ENCODE measurements at regions not wholly inside any gene's neighbourhood (a gene's known extent, or its start where the extent isn't known, plus 50 kb on each side); places are given as distances from the start of the nearest gene placed in this dataset.

DNA sequence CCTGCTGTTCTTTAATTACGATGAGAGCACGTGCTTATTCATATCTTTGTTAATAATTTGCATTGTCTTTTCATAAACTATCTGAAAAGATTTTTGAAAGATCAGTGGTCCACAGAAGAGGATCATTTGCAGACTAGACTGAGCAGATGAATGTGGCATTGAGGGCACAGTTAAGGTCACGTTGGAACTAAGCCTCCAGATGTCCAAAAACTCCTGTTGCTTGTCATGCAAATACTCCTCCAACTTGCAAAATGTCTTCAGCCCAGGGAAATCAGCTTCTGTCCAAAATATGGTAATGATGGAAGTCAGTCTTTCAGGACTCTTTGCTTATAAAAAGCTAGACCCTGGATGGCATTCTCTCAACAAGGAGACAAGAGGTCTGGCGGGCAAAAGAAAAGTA, 201.6 kb upstream of the TMEM260 start:
- TF ChIP-seq, protein P1, sequence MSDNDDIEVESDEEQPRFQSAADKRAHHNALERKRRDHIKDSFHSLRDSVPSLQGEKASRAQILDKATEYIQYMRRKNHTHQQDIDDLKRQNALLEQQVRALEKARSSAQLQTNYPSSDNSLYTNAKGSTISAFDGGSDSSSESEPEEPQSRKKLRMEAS (CRISPR knock-in tag; IDR thresholded peaks at IDR 0.05) = no peak
- TF ChIP-seq CREB1 (CRISPR knock-in tag; IDR thresholded peaks at IDR 0.05) = no peak
- TF ChIP-seq JUN (CRISPR knock-in tag; IDR thresholded peaks at IDR 0.05) = no peak
- TF ChIP-seq, protein P2, sequence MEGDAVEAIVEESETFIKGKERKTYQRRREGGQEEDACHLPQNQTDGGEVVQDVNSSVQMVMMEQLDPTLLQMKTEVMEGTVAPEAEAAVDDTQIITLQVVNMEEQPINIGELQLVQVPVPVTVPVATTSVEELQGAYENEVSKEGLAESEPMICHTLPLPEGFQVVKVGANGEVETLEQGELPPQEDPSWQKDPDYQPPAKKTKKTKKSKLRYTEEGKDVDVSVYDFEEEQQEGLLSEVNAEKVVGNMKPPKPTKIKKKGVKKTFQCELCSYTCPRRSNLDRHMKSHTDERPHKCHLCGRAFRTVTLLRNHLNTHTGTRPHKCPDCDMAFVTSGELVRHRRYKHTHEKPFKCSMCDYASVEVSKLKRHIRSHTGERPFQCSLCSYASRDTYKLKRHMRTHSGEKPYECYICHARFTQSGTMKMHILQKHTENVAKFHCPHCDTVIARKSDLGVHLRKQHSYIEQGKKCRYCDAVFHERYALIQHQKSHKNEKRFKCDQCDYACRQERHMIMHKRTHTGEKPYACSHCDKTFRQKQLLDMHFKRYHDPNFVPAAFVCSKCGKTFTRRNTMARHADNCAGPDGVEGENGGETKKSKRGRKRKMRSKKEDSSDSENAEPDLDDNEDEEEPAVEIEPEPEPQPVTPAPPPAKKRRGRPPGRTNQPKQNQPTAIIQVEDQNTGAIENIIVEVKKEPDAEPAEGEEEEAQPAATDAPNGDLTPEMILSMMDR (IDR thresholded peaks at IDR 0.05) = no peak
- no peak for TF ChIP-seq NFE2L1 (CRISPR knock-in tag; IDR thresholded peaks at IDR 0.05)
- TF ChIP-seq, protein P3, sequence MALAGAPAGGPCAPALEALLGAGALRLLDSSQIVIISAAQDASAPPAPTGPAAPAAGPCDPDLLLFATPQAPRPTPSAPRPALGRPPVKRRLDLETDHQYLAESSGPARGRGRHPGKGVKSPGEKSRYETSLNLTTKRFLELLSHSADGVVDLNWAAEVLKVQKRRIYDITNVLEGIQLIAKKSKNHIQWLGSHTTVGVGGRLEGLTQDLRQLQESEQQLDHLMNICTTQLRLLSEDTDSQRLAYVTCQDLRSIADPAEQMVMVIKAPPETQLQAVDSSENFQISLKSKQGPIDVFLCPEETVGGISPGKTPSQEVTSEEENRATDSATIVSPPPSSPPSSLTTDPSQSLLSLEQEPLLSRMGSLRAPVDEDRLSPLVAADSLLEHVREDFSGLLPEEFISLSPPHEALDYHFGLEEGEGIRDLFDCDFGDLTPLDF (CRISPR knock-in tag; IDR thresholded peaks at IDR 0.05) = no peak
- TF ChIP-seq TEAD4 (CRISPR knock-in tag; IDR thresholded peaks at IDR 0.05) = no peak
- TF ChIP-seq, protein P4, sequence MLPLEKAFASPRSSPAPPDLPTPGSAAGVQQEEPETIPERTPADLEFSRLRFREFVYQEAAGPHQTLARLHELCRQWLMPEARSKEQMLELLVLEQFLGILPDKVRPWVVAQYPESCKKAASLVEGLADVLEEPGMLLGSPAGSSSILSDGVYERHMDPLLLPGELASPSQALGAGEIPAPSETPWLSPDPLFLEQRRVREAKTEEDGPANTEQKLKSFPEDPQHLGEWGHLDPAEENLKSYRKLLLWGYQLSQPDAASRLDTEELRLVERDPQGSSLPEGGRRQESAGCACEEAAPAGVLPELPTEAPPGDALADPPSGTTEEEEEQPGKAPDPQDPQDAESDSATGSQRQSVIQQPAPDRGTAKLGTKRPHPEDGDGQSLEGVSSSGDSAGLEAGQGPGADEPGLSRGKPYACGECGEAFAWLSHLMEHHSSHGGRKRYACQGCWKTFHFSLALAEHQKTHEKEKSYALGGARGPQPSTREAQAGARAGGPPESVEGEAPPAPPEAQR (CRISPR knock-in tag; IDR thresholded peaks at IDR 0.05) = no peak
- no peak for TF ChIP-seq FOXP1 (CRISPR knock-in tag; IDR thresholded peaks at IDR 0.05; ENCODE audit: borderline replicate concordance)
- no peak for TF ChIP-seq CBFB (CRISPR knock-in tag; IDR thresholded peaks at IDR 0.05; ENCODE audit: low read depth)
- TF ChIP-seq FOXJ3 (CRISPR knock-in tag; IDR thresholded peaks at IDR 0.05; ENCODE audit: borderline replicate concordance) = no peak
- TF ChIP-seq ZNF416 (CRISPR knock-in tag; IDR thresholded peaks at IDR 0.05) = no peak

All from WTC11 (cell line).